Erythroblast (primary cell): ENCODE measurements at regions not wholly inside any gene's neighbourhood (a gene's known extent, or its start where the extent isn't known, plus 50 kb on each side); places are given as distances from the start of the nearest gene placed in this dataset.

ENCODE experiments used
- DNase-seq, 2 experiments: peaks; one replicate each; lab custom pipeline; 2025; lab: John Stamatoyannopoulos, UW
- GATA1 ChIP-seq: IDR thresholded peaks from 2 replicates; pipeline ENCODE4 v1.6.1; 2011; ENCODE audit warnings: low read depth, mild to moderate bottlenecking, control low read depth, low read length, moderate library complexity
- POLR2A ChIP-seq: IDR thresholded peaks from 2 replicates; pipeline ENCODE4 v1.6.1; 2011; ENCODE audit warnings: mild to moderate bottlenecking, low read length

GRCh38 chr9:14031810-14032209 is 282.1 kb downstream of the NFIB start:
- no peak for TF ChIP-seq GATA1
- no peak for TF ChIP-seq POLR2A
- DNase-seq = no peak

GRCh38 chr9:14031060-14031414 is 282.9 kb downstream of the NFIB start:
- TF ChIP-seq POLR2A = no peak
- no peak for TF ChIP-seq GATA1
- DNase-seq = no peak

GRCh38 chr9:14030375-14031059 is 283.4 kb downstream of the NFIB start:
- no peak for DNase-seq
- no peak for TF ChIP-seq GATA1
- no peak for TF ChIP-seq POLR2A

DNA sequence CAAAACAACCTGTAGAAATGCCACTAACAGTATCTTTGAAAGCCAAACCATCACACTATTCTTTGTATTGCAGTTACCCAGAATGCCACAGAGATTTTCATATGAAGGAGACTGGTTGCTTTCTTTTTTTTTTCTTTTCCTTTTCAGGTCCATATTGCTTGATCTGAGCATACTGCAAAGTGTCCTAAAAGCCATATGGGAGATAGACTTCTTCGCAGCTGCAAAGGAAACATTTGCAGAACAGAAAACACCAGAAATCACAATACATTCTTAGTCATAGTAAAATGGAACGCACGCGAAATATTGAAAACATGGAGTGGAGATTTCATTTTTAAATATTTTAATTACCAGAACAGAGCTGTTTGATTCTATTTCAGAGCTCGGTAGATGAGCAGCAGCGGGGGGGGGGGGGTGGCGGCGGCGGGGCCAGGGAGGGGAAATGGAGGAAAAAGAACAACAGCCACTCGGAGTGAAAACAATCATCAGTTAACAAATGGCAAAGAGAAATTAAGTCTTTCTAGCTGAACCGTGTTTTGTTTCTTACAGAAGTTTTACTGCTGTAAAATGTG is 284.1 kb downstream of the NFIB start:
- TF ChIP-seq POLR2A = no peak
- TF ChIP-seq GATA1 = no peak

DNA sequence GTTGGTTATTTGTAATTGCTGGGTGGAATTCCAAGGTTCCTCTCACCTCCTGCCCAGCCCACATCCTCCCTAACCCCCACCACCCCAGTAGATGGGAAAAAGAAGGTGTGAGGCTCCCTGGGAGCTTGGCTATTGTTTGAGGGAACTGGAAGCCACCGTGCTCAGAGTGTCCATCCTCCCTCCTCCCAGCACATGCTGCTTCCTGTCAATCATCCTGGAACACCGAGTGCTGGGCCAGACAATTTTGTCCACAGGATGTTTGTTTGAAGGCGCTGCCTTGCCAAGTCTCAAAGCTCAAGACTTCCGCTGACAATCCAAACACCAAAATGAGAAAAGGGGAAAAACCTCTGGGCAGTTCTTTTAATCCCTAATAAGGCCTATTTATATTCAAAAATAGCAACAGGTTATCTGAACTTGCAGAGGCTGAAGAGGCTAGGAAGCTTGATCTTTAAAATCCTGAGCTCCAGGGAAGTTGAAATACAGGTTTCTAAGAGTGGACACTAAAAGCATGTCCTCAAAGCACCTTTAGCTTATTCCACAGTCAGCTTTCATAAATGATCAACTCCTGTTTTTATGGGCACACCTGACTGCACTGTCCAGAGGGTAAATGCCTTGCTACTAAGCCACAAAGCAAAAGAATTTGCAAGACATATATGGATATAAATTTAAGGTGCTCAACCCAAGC is 286.7 kb downstream of the NFIB start:
- DNase-seq = no peak

More for the DNA sequence above, 284.1 kb downstream of the NFIB start:
- no peak for DNase-seq

GRCh38 chr9:14025741-14026140 is 288.2 kb downstream of the NFIB start:
- no peak for TF ChIP-seq POLR2A
- TF ChIP-seq GATA1 = no peak

More for the DNA sequence above, 286.7 kb downstream of the NFIB start:
- TF ChIP-seq POLR2A (no peak), GATA1 (no peak)

DNA sequence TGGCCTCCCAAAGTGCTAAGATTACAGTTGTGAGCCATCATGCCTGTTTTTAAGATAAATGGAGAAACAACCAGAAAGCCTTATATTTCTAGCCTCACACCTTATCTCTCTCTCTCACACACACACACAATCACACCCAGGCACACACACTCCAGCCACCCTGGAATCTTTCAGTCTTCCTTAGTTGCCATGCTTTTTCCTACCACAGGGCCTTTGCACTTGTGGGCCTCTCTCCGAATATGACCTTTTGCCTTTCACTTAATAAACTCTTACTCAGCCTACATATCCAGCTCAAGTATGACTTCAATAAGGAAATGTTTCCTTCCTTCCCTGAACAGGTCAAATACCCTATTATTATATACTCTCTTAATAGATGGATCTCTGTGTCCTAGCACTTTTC is 290.7 kb downstream of the NFIB start:
- no peak for TF ChIP-seq GATA1
- TF ChIP-seq POLR2A = no peak
- DNase-seq = no peak

More at GRCh38 chr9:14025741-14026140, 288.2 kb downstream of the NFIB start:
- no peak for DNase-seq

DNA sequence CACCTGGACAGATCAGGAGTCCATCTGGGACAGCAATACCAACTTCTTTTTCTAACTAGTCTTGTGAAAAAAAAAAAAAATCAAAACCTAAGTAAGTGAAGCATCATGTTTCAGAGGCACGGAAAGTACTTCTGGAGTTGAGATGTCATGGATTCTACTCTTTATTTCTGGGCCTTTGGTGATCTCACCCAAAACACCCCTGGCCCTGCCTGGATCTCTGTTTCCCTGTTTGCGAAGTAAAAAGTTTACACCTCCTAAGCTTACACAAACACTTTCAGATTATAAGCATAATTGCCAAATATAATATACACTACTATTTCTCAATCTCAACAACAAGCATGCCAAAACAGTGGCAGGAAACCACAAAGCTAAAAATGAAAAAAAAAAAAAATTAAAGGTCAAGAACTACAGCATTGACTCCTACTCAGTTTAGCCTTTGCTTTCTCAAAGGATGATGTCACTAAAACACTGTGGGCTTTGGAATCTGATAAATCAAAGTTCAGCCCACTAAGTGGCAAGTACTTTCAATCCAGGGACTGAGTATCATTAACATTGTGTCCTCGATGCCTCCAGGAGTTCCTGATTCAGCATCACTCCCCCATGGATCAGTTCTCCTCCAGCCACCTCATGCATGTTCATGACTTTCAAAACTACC is 291.9 kb downstream of the NFIB start:
- TF ChIP-seq POLR2A (no peak), GATA1 (no peak)
- no peak for DNase-seq

DNA sequence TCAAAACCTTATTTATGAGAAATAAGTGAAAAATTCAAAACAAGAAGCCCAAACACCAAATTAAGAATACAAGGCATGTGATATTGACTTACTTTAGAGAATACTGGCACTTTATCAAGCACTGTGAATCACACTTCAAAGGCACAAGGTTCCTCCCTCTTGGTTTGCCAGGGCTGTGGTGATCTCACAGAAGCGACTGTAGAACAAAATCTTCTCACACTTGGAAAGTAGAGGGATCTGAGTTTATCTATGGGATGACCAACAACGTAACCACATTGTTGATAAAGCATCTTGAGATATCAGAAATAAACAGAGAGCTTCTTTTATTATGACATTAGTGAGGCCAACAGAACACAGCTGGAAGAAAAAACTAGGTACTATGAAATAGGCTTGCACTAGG is 295.9 kb downstream of the NFIB start:
- TF ChIP-seq GATA1 = no peak
- TF ChIP-seq POLR2A = no peak

DNA sequence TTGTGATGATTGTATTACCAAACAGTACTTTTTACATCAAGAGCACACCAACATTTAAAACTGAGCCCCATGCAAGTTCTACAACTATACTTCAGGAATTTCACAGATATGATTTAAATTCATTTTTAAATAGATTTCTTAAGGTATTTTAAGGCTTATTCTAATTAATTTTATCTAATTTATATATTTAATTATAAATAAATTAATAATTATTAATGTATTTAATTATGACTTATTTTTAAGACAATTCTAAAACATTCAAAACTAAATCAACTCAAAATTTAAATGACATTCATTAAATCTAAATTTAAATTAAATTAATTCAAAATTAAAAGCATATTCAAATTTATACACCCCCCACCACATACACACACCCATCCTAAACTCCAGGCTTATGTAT is 299.2 kb downstream of the NFIB start:
- DNase-seq = no peak
- TF ChIP-seq GATA1 (no peak), POLR2A (no peak)

More for the DNA sequence above, 295.9 kb downstream of the NFIB start:
- no peak for DNase-seq

DNA sequence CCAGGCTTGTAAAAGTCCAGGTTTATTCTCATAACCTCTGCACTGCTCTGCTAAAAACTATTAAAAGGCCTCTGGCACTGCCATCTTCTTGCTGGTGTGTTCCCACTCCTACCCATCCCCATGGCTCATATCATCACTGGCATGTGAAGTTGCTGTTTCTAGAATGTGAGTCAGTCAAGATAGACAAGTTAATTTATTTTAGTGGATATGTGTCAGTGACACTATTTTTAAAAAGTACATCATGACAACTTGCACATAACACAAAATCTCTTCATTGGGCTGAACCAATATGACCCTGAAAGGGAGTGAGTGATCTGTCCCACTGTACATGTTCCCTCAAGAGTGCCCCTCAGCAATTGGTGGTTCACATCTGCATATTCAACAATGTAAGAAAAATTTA is 299.7 kb downstream of the NFIB start:
- no peak for TF ChIP-seq GATA1
- no peak for TF ChIP-seq POLR2A
- no peak for DNase-seq

DNA sequence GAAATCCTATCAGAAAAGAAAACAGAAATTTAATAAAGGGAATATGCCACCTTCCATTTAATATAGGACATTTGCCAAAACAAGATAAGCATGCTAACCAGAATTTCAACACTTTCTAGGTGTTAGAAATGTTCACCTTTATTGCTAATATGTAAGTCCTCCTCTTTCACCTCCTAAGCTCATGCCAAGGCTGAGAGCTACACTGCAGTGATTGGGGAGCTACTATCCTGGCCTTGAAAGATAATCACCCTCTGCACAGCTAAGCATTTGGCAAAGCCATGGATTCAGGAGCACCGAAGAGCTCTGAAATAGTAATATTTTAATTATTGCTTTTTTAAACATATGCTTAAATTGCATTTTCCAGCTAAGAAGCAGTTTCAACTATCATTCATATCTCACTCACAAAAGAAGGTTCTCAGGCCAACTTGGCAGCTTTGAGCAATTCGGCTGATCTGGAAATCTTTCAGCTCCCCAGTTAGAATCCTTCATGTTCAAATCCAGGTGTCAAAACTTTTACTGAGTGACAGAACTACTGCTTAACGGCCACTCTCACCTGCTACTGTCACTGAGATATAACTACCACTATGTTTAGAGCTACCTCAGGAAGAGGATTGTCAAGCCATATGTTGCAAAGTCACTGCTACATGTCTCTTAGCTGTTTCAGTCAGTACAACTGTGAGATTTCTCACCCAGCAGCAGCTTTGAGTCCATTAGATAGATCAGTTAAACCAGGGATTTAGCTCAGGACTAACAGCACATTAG is 302.0 kb downstream of the NFIB start:
- no peak for TF ChIP-seq GATA1
- no peak for DNase-seq

- no peak for DNase-seq
- TF ChIP-seq GATA1 (no peak), POLR2A (no peak)
Measured at GRCh38 chr9:14007190-14007769, 306.7 kb downstream of the NFIB start.
